ACHN (cell line): ENCODE measurements at regions not wholly inside any gene's neighbourhood (a gene's known extent, or its start where the extent isn't known, plus 50 kb on each side); places are given as distances from the start of the nearest gene placed in this dataset.
A peak's percentile ranks its signal among the peaks of the same experiment; 100 is the strongest.
"Not testable (repeated sequence)": the region's sequence is repeated elsewhere in the genome, so short reads cannot be mapped to it uniquely, and the experiment has no call there.

Experiments
- DNase-seq: peaks from one replicate; pipeline ENCODE4 v3.0.0-alpha.2; 2015
- in situ Hi-C: cut with HindIII; loops from 2 replicates; pipeline ENCODE4 v1.10.0; 2017; ENCODE audit warnings: low sequenced_read_pairs, low pct_ligation_motif_present, low pct_unique_long_range_greater_than_20kb

DNA sequence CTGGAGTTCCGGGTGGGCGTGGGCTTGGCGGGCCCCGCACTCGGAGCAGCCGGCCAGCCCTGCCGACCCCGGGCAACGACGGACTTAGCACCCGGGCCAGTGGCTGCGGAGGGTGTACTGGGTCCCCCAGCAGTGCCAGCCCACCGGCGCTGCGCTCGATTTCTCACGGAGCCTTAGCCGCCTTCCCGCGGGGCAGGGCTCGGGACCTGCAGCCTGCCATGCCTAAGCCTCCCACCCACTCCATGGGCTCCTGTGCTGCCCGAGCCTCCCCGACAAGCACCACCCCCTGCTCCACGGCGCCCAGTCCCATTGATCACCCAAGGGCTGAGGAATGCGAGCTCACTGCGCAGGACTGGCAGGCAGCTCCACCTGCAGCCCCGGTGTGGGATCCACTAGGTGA lies 99.9 kb upstream of the SETBP1 start:
- in situ Hi-C loops, DNase-seq: not testable (repeated sequence)

DNA sequence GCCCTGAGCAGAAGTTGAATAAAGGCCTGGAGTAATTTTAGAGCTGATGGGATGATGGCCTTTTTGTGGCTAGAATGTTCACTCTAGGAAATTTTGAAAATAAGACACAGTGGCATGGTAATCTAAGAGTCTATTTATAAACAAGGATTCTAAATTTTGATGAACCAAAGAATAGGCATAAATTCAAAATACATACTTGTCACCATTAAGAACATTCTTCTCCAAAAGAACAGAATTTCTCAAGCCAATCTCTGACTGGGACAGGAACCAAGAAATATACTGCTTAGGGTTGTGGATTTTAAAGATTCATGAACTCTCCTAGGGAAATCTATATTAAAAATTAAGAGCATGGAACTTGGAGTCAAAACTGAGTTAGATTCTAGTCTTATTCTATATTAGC lies 98.2 kb upstream of the SETBP1 start:
- in situ Hi-C loops: no loop called here
- DNase-seq: no peak

DNA sequence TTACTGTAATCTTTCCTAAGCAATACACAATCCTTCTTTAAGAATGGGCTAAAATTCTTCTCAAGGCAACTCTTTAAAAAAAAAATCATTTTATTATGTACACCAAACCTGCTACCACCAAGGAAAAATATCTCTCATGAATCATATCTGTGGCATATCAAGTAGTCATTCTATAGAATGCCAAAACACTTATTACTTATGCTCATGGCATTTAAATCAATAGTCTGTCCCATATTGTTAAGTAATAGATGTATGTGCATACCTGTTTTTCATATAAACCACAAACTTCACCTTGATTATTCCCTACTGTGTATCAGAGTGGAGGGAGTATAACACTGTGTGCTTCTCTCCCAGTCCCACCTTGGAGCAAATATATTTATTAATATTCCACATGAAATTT lies 95.8 kb upstream of the SETBP1 start:
- no peak for DNase-seq
- in situ Hi-C loops: no loop called here

DNA sequence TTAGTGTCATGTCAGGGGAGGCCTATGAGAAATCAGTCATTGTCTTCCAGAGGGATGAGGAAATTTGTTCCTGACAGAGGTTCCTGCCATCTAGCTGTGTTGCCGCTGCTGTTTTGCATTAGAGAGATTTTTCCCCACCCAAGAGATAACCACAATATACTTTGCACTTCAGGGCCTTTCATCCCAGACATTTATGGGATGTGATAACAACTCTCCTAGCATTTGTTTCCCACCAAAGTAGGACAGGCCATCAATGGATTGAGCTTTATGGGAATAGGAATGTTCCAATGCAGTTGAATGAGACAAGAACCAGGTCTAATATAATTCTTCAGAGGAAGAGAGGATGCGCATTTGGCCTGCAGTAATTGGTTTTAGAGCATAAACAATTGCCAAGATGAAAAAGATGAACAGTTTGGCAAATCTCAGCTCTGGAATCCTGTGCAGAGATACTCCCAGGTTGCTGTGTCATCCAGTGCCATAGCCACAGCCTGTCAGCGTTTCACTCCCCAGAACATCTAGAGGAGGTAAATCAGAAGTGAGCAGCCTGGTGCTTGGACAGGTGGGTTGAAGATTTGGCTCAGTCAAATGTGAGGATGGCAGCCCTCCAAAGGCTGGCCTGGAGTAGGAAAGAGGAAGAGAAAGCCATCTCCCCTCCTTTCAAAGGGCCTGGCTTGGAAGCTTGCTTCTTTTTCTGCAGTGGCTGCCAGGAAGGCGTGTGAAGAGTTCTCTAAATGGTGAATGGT lies 93.7 kb upstream of the SETBP1 start:
- DNase-seq: no peak
- in situ Hi-C loops: no loop called here

DNA sequence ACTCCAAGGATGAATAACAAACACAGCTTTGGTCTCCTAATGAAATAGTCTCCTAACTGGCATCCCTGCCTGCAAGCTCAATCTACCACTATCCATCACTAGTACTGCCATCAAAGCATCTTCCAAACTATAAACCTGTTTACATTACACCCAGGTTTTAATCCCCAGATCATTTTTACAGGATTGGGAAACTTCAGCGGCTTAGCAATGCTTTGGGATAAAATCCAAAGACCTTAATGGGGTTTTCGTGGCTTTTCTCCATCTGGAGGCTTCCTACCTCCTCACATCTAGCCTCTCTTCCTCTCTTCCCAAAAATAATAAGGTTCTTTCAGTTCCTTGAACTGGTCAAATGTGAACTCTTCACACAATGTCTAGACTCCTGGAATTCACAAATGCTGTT lies 92.2 kb upstream of the SETBP1 start:
- in situ Hi-C loops: no loop called here
- no peak for DNase-seq

DNA sequence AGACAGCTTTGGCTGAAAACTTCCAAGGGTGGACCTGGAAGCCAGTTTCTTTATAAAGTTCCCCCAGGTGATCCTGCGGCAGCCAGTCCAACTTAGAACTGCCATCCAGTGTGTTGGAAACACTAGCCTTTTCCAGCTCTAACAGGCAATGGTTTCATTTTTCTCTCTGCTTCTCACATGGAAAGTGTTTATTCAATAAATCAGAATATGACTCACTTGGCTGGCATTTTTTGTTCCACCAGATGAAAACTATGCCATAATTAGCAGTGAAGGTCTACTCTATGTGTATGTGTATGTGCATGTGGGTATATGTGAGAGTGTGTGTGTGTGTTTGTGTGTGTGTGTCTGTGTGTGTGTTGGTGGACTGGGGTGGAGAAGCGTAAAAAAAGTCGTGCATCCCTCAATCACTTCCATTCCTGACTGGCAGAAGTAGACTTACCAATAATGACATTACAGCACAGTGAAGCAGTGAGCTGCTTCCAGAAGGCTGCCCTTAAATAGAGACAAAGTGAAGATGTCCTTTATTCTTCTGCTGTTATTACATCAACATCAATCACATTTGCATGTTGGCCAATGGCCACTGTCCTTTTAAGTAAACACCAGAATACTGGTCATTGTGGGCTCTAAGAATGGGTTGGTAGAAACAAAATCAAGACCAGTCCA lies 90.9 kb upstream of the SETBP1 start:
- in situ Hi-C loops: no loop called here
- peak; percentile 46 for DNase-seq

DNA sequence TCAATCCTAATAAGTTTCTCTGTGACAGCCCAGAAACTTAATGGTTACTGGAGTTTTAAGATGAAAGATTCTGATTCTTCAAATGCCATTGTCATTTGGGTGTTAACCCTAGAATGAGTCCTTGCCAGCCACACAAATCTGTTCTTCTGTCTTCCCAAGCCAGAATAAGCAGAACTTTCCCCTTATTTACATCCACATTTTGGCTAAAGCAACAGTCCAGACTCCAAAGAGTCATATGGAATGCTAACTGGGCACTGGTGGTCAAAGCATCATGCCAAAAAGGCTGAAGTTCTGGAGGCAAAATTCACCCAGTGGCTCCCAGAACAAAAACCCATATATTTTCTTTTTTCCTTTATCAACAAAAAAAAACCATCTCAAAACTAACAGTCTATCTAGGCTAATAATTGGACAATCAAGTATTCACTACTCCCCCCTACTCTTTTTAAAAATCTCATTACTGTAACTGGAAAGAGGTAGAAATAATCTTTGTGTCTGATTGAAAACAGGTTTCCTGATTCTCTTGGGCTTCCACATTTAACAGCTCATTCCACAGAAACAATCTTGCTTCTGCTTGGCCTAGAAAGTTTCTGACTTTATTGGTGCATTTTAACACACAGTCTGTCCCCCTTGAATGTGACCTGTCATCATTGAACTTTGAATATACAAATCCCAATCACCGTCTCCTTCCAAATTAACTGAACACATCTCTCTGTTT lies 89.6 kb upstream of the SETBP1 start:
- in situ Hi-C loops: no loop called here
- no peak for DNase-seq

DNA sequence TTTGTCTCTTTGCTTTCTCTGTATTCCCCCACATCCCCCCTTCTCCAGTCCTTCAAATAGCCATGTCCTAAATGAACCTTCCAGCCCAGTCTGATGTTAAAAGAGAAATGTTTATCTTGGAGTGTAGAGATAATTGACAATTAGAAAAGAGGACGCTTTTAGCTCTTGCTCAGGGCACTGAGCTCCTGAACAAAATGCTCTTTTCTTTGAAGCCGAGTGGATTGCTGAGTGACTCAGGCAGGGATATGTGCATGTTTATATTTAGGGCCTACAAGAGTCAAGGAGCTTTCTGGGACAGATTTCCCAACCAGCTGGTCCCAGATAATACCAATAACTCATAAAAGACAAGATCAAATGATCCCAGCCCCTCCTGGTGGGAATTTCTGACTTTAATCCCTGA lies 88.0 kb upstream of the SETBP1 start:
- DNase-seq: no peak
- in situ Hi-C loops: no loop called here

DNA sequence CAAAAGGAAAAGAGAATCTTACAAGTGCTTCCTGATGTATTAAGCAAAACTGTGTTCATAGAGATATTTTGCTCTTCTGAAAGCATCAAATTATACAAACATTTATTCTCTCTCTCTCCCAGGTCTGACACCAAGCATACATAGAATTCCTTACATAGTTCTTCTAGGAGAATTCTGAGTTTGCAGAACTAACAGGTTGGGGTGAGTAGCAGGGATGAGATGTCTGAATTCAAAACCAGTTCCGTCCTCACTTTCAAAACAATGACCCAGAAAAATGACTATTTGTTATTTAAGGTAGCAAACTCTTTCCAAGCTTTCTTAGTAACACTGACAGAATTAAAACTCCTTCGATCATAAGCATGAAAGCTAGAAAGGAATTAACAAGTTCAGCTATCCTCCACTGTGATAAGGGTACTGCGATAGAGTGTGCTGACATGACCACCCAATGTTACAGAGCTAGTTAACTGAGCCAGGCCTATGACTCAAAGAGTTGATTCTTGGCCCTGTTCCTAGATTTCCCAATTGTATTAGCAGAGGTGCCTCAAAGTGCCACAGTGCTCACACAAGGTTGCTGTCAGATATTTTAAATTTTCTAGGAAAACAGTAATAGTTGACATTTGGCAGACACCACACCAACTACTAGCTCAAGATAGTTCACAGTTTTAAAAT lies 85.8 kb upstream of the SETBP1 start:
- DNase-seq: peak; percentile 53
- in situ Hi-C loops: no loop called here

DNA sequence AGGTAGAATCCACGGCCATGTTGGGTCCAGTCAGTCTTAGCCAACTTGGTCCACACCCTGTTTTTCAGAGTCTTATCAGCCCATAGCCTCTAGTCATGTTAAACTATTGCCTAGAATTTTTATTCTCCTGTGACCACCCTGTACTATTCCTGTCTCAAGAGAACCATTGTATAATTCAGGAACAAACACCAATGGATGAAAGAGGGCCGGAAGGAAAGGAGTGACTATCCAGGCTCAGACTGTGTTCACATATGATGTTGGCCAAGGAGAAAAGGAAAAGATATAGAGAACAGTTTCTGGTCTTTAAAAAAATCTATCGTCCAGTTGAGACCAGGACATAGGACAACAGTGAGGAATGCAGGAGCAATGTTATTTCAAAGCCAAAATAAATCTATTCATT lies 82.9 kb upstream of the SETBP1 start:
- in situ Hi-C loops: no loop called here
- DNase-seq: no peak

DNA sequence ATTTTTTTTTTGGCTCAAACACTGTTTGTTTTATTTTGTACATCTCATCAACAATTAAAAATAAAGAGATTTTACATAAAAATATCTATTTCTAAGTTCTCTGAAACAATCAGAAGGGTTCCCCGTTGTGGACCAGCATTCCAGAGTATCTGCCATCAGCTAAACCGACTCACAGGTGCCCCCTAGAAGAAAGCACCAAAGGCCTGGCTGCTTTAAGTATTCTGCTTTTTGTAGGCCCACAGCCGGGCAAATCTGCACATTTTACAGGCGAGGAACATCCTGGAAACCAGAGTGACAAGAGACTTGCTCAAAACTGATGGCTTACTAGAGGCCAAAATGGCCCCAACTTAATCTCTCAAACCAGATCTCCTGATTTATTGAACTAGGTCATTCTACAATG lies 82.2 kb upstream of the SETBP1 start:
- in situ Hi-C loops: no loop called here
- DNase-seq: no peak

DNA sequence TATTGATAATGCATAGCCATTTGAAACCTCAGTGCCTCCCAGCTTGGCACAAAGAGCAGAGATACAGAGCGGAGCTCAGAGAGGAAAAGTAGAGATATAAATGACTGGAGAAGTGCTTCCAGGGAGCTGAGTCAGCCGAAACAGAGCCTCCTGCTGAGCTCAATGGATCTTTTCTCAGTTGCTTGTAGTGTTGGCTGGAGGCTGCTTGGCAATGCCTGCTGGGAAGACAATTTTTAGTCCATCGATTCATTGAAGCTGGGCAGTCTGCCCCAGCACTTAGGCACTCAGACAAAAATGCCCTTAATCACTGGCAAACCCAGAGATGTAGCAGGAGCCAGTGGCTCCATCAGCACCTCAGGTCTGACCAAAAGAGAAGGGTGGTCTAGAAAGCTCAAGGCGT lies 81.3 kb upstream of the SETBP1 start:
- DNase-seq: no peak
- in situ Hi-C loops: no loop called here

DNA sequence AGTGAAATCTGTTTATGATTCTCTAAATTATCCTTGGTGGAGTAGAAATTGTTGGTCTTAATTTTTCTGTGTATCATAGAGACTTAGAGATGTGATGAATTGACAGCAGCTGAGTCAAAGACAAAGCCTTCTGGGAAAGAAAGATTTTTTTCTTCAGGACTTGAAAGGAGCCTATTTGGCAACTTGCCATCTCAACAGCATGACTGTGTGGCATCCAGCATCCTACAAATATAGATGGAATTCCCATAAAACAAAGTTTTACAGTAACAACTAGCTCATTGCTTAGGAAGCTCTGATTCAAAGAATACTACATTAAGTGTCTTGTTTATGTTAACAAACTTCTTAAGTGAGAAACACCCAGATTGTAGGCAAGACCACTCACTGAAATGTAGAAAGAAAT lies 79.2 kb upstream of the SETBP1 start:
- in situ Hi-C loops: no loop called here
- DNase-seq: peak; percentile 27

DNA sequence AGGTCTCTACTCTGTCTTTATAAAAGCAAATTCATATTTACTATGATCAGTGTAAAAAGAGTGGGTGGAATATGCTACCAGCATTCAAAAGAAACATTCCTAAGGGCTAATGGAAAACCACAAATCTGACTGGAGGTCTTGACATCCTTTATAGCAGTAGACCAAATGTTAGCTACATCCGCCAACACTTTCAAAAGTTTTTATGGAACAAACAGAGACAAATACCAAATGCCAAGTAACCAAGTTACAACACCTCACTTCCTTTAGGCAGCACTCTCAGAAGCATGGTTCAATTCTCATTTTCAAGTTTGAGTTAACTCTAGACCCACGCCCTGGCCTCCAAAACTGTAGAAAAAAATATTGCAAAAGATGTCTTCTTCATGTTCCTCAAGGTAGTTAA lies 78.3 kb upstream of the SETBP1 start:
- in situ Hi-C loops: no loop called here
- no peak for DNase-seq

DNA sequence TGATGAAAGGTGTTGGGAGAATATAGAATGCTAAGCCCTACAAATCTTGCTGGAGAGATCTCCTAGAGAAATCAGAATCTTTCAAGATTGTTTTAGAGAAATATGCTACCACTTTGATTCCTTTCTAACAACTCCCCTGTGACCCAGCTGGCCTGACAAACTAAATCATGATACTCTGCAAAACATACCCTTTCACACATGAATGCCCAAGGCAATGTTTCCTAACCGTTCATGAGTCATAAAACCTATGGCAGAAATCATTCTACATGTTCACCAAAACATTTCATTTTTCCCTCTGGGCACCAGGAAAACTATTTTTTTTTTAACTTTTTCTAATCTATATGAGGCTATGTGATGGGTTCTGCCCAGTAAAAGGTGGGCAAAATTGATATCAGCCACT lies 77.8 kb upstream of the SETBP1 start:
- in situ Hi-C loops: no loop called here
- no peak for DNase-seq

DNA sequence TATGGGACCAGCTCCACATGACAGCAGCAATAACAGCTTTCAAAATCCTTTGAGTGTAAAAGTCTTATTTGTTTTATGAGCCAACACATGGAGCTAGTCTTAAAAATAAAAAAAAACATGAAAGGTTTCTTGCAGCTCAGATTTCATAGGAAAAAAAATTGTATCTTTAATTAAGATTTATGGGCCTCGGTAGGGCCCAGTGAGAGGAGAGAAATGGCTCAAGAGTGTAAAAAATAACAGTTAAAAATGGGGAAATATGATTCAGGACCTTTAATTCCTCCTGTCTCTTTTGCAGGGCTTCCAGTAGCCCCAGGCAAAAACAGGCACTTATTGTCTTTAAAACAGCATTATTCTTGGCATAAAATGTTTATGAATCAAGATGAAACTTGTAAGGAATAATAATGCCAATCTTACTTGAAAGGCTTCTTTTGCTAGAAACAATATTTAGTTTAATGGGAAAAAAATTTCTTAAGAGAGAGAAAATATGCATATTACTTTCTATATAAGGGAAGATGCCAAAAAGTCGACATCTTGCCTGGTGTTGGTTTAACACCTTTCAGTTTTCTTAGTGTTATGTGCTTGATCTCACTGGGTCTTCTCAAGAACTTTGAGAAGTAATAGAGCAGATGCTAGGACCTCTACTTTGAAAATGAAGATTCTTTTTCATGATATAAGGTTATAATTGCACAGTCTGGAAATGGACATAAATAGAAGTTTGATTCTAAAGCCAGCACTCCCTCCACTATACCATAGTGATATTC lies 71.3 kb upstream of the SETBP1 start:
- DNase-seq: no peak
- in situ Hi-C loops: no loop called here

DNA sequence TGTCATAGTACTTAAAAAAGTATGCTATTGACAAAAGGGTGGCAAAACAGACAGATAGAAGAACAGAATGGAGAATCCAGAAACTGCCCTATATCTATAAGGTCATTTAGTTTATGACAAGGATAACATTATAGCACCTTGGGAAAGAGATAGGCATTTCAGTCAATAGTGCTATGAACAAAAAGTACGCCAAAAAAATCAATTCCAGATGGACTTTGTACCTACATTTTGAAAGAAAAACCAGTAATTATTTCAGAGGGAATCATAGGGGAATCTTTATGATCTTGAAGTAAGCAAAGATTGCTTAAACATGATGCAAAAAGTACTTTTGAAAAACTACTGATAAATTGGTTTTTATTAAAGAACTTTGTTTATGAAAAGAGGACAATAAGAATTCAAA lies 59.9 kb upstream of the SETBP1 start:
- no peak for DNase-seq
- in situ Hi-C loops: no loop called here

DNA sequence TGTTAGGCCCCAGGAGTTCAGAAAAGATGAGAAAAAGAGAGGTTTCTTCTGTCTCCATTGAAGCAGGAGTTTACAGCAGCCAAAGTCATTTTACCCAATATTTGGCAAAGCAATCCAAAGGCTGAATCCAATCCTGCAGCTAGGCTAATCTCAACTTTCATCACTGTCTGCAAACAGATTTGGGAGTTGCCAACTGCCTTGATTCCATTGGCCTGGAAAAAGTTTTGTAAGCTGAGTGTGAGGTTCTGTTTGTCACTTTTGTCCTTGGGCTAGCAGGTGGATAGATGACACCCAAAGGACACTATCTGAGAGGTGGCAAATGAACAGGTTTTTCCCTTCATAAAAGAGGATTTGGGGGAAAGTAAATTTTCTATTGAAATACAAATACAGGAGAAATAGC lies 56.6 kb upstream of the SETBP1 start:
- DNase-seq: no peak
- in situ Hi-C loops: no loop called here

DNA sequence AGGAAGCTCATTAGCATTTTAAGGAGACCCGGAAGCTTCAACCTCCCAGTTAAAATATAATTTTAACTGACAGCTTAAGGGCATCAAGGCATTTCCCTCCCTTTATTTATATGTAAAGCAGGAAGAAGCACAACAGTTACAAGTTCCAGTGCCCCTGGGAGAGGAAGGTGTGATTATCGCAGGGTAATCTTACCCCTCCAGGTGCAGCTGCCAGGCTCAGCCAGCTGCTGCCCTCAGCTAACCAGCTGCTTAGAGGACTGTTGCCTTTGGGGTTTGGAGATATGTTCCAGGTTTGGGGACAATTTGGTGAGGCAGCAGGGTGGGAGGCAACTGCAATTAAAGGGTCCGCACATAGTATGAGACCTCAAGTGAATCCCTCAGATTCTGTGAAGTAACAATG lies 55.3 kb upstream of the SETBP1 start:
- in situ Hi-C loops: no loop called here

More for the DNA sequence above, 55.3 kb upstream of the SETBP1 start:
- DNase-seq: no peak
